Panc1 (cell line): ENCODE measurements at regions not wholly inside any gene's neighbourhood (a gene's known extent, or its start where the extent isn't known, plus 50 kb on each side); places are given as distances from the start of the nearest gene placed in this dataset.

Source experiments
- POLR2AphosphoS5 ChIP-seq: IDR thresholded peaks from 2 replicates; pipeline ENCODE4 v1.6.1; 2012; ENCODE audit warnings: mild to moderate bottlenecking, low read depth, low read length, moderate library complexity
- SIN3A ChIP-seq: IDR thresholded peaks from 2 replicates; pipeline ENCODE4 v1.6.1; 2012; ENCODE audit warnings: low read depth, mild to moderate bottlenecking, low read length, moderate library complexity, borderline replicate concordance; ENCODE audit not compliant: insufficient read depth
- TF ChIP-seq, protein P1 (sequence below): fragments of 450-650 bp; IDR thresholded peaks from 2 replicates; pipeline ENCODE4 v1.5.1; 2017; ENCODE audit warnings: mild to moderate bottlenecking
- TF ChIP-seq, protein P2 (sequence below), 2 experiments: IDR thresholded peaks; 2 replicates each; pipeline ENCODE4 v1.6.1; 2011 to 2012; ENCODE audit warnings: low read depth in 2 of 2, control low read depth in 1 of 2, low read length in 1 of 2, mild to moderate bottlenecking in 1 of 2, moderate library complexity in 1 of 2; ENCODE audit not compliant: insufficient read depth in 1 of 2

DNA sequence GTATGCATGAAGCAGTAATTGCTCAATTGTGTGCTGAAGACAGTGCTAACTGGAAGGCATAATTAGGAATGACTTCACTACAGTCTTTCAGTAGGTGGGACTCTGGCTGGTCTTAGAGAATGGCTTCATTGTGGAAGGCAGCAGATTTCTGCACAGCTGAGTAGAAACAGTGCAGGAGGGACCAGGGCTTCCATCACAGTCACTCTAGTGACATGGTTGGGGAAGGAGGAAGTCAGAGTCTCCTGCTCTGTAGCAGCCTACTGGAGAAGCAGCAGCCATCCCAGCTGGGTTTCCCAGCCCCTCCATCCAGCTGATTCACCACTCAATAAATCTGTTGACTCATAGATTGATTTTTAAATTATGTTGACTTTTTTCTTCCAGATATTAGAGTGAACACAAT is 80.6 kb upstream of the DBX2 start:
- TF ChIP-seq, protein P1, sequence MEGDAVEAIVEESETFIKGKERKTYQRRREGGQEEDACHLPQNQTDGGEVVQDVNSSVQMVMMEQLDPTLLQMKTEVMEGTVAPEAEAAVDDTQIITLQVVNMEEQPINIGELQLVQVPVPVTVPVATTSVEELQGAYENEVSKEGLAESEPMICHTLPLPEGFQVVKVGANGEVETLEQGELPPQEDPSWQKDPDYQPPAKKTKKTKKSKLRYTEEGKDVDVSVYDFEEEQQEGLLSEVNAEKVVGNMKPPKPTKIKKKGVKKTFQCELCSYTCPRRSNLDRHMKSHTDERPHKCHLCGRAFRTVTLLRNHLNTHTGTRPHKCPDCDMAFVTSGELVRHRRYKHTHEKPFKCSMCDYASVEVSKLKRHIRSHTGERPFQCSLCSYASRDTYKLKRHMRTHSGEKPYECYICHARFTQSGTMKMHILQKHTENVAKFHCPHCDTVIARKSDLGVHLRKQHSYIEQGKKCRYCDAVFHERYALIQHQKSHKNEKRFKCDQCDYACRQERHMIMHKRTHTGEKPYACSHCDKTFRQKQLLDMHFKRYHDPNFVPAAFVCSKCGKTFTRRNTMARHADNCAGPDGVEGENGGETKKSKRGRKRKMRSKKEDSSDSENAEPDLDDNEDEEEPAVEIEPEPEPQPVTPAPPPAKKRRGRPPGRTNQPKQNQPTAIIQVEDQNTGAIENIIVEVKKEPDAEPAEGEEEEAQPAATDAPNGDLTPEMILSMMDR = no peak
- TF ChIP-seq POLR2AphosphoS5 = no peak
- TF ChIP-seq SIN3A = no peak
- TF ChIP-seq, protein P2, sequence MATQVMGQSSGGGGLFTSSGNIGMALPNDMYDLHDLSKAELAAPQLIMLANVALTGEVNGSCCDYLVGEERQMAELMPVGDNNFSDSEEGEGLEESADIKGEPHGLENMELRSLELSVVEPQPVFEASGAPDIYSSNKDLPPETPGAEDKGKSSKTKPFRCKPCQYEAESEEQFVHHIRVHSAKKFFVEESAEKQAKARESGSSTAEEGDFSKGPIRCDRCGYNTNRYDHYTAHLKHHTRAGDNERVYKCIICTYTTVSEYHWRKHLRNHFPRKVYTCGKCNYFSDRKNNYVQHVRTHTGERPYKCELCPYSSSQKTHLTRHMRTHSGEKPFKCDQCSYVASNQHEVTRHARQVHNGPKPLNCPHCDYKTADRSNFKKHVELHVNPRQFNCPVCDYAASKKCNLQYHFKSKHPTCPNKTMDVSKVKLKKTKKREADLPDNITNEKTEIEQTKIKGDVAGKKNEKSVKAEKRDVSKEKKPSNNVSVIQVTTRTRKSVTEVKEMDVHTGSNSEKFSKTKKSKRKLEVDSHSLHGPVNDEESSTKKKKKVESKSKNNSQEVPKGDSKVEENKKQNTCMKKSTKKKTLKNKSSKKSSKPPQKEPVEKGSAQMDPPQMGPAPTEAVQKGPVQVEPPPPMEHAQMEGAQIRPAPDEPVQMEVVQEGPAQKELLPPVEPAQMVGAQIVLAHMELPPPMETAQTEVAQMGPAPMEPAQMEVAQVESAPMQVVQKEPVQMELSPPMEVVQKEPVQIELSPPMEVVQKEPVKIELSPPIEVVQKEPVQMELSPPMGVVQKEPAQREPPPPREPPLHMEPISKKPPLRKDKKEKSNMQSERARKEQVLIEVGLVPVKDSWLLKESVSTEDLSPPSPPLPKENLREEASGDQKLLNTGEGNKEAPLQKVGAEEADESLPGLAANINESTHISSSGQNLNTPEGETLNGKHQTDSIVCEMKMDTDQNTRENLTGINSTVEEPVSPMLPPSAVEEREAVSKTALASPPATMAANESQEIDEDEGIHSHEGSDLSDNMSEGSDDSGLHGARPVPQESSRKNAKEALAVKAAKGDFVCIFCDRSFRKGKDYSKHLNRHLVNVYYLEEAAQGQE (IDR thresholded peaks at IDR 0.05; ENCODE audit: insufficient read depth in 1 of 2, low read depth in 2 of 2, low read length in 1 of 2) = no peak
